HepG2 (cell line): ENCODE measurements at regions not wholly inside any gene's neighbourhood (a gene's known extent, or its start where the extent isn't known, plus 50 kb on each side); places are given as distances from the start of the nearest gene placed in this dataset.

Experiments
- HNRNPUL1 ChIP-seq: fragments of 200-400 bp; formaldehyde crosslinking; IDR thresholded peaks from 2 replicates; pipeline ENCODE4 v1.6.1; 2017; ENCODE audit warnings: low read depth, mild to moderate bottlenecking, low read length, moderate library complexity
- TMF1 ChIP-seq: sonication (generic); formaldehyde crosslinking; IDR thresholded peaks from 2 replicates; pipeline ENCODE4 v1.8.1; 2022; ENCODE audit warnings: low read depth, missing genetic modification reagents
- ZNF407 ChIP-seq: sonication (generic); formaldehyde crosslinking; IDR thresholded peaks from one replicate; pipeline ENCODE4 v1.5.1; 2020; ENCODE audit warnings: mild to moderate bottlenecking, missing genetic modification reagents; ENCODE audit errors: not compliant biosample characterization
- ZNF576 ChIP-seq: sonication (generic); formaldehyde crosslinking; IDR thresholded peaks from 2 replicates; pipeline ENCODE4 v1.4.0; 2020; ENCODE audit warnings: mild to moderate bottlenecking, missing genetic modification reagents

- TF ChIP-seq ZNF407 (CRISPR knock-in tag): no peak
- no peak for TF ChIP-seq HNRNPUL1
- no peak for TF ChIP-seq ZNF576 (CRISPR knock-in tag)
- TF ChIP-seq TMF1: no peak
- TF ChIP-seq, all 625 proteins: peak for 0
These were observed 1699.6 kb downstream of the OTOL1 start (continued) for GRCh38 chr3:163196245-163196644.
